SK-N-SH (cell line): ENCODE measurements at regions not wholly inside any gene's neighbourhood (a gene's known extent, or its start where the extent isn't known, plus 50 kb on each side); places are given as distances from the start of the nearest gene placed in this dataset.

Source experiments
- CTCF ChIA-PET: fragments of 300-600, 350-600 bp; formaldehyde crosslinking; extraction: SDS; loops from one replicate; lab custom pipeline; 2021; lab: Yijun Ruan, JAX
- POLR2A ChIA-PET: fragments of 350-600 bp; sonication (Branson Sonifier 250); formaldehyde crosslinking; extraction: SDS; loops from one replicate; lab custom pipeline; 2020; ENCODE audit warnings: antibody characterized with exemption, inconsistent platforms; lab: Yijun Ruan, JAX
- DNase-seq: peaks from one replicate; pipeline ENCODE4 v3.0.0; 2012
- H2AFZ ChIP-seq: fragments of 200-600 bp; sonication (generic); 2 replicates; pipeline ENCODE4 v1.8.1; 2016; ENCODE audit warnings: antibody characterized with exemption, mild to moderate bottlenecking, low read depth
- H3F3A ChIP-seq: fragments of 200-600 bp; sonication (generic); replicated peaks from 2 replicates; pipeline ENCODE3; 2016; ENCODE audit warnings: antibody characterized with exemption, mild to moderate bottlenecking; ENCODE audit not compliant: insufficient read depth
- H3K27ac ChIP-seq, 2 experiments: fragments of 200-500 bp in 1 of 2; fragments of 200-600 bp in 1 of 2; sonication (Bioruptor generic) in 1 of 2; sonication (generic), shearing (Covaris generic) in 1 of 2; 2 replicates each; pipeline versions ENCODE4 v1.5.1 to v1.6.1; 2014 to 2016; ENCODE audit warnings: low read depth in 2 of 2, inconsistent platforms in 1 of 2, low read length in 1 of 2, mild to moderate bottlenecking in 1 of 2, mixed read lengths in 1 of 2
- H3K27me3 ChIP-seq: fragments of 200-600 bp; sonication (generic), shearing (Covaris generic); 2 replicates; pipeline ENCODE4 v1.6.1; 2016; ENCODE audit warnings: mixed run types; ENCODE audit not compliant: insufficient read depth
- H3K36me3 ChIP-seq, 2 experiments: fragments of 200-500 bp in 1 of 2; fragments of 200-600 bp in 1 of 2; sonication (Bioruptor generic) in 1 of 2; sonication (generic) in 1 of 2; replicated peaks in 1 of 2; 2 replicates each; pipeline versions ENCODE3 to v1.5.1; 2014 to 2016; ENCODE audit warnings: low read length in 1 of 2, mild to moderate bottlenecking in 1 of 2; ENCODE audit not compliant: insufficient read depth in 2 of 2, control insufficient read depth in 1 of 2
- H3K4me1 ChIP-seq, 2 experiments: fragments of 200-500 bp in 1 of 2; fragments of 200-600 bp in 1 of 2; sonication (Bioruptor generic) in 1 of 2; sonication (generic), shearing (Covaris generic) in 1 of 2; 2 replicates each; pipeline versions ENCODE4 v1.5.1 to v1.6.1; 2014 to 2016; ENCODE audit warnings: low read depth in 1 of 2, low read length in 1 of 2, mixed run types in 1 of 2; ENCODE audit not compliant: insufficient read depth in 2 of 2, control insufficient read depth in 1 of 2
- H3K4me2 ChIP-seq: fragments of 200-600 bp; sonication (generic), shearing (Covaris generic); 2 replicates; pipeline ENCODE4 v1.6.1; 2017; ENCODE audit warnings: mixed run types
- H3K4me3 ChIP-seq, 2 experiments: fragments of 200-500 bp in 1 of 2; fragments of 200-600 bp in 1 of 2; sonication (Bioruptor generic) in 1 of 2; sonication (generic), shearing (Covaris generic) in 1 of 2; 2 replicates each; pipeline versions ENCODE4 v1.5.1 to v1.8.1; 2014 to 2016; ENCODE audit warnings: low read depth in 2 of 2, inconsistent platforms in 1 of 2, low read length in 1 of 2, mild to moderate bottlenecking in 1 of 2, mixed read lengths in 1 of 2, moderate library complexity in 1 of 2
- H3K79me2 ChIP-seq: fragments of 200-600 bp; sonication (generic); 2 replicates; pipeline ENCODE4 v1.8.1; 2017; ENCODE audit warnings: mild to moderate bottlenecking; ENCODE audit not compliant: insufficient read depth
- H3K9ac ChIP-seq: fragments of 200-600 bp; sonication (generic); 2 replicates; pipeline ENCODE4 v1.6.1; 2017; ENCODE audit warnings: mixed run types
- H3K9me2 ChIP-seq: fragments of 200-600 bp; sonication (generic); 2 replicates; pipeline ENCODE4 v1.6.1; 2017; ENCODE audit warnings: mixed run types
- H3K9me3 ChIP-seq: fragments of 200-600 bp; sonication (generic); 2 replicates; pipeline ENCODE4 v1.6.1; 2017; ENCODE audit warnings: mixed run types, mild to moderate bottlenecking, moderate library complexity
- H4K20me1 ChIP-seq: fragments of 200-600 bp; sonication (generic); 2 replicates; pipeline ENCODE4 v1.6.1; 2017; ENCODE audit warnings: mild to moderate bottlenecking, mixed run types; ENCODE audit not compliant: insufficient read depth
- FOSL2 ChIP-seq: IDR thresholded peaks from 2 replicates; pipeline ENCODE4 v1.4.0; 2012; ENCODE audit warnings: low read depth, mild to moderate bottlenecking, moderate library complexity, borderline replicate concordance
- FOXM1 ChIP-seq: IDR thresholded peaks from 2 replicates; pipeline ENCODE4 v1.4.0; 2012; ENCODE audit warnings: low read depth, mild to moderate bottlenecking
- GABPA ChIP-seq: IDR thresholded peaks from 2 replicates; pipeline ENCODE4 v1.4.0; 2012; ENCODE audit warnings: low read depth, mild to moderate bottlenecking
- JUND ChIP-seq: IDR thresholded peaks from 2 replicates; pipeline ENCODE4 v1.4.0; 2012
- NFIC ChIP-seq: IDR thresholded peaks from 2 replicates; pipeline ENCODE4 v1.4.0; 2012; ENCODE audit warnings: borderline replicate concordance
- RCOR1 ChIP-seq: fragments of 150-350 bp; IDR thresholded peaks from 2 replicates; pipeline ENCODE4 v1.6.1; 2017; ENCODE audit warnings: antibody characterized with exemption, low read length
- RFX5 ChIP-seq: IDR thresholded peaks from 2 replicates; pipeline ENCODE4 v1.6.1; 2012; ENCODE audit warnings: mild to moderate bottlenecking, improper control_type of control experiment, low read length
- SMC3 ChIP-seq: IDR thresholded peaks from 2 replicates; pipeline ENCODE4 v1.6.1; 2012; ENCODE audit warnings: low read depth, low read length, improper control_type of control experiment
- TCF12 ChIP-seq: IDR thresholded peaks from 2 replicates; pipeline ENCODE4 v1.4.0; 2012
- USF1 ChIP-seq: IDR thresholded peaks from 2 replicates; pipeline ENCODE4 v1.4.0; 2012; ENCODE audit warnings: low read depth, borderline replicate concordance
- USF2 ChIP-seq: fragments of 150-350 bp; IDR thresholded peaks from 2 replicates; pipeline ENCODE4 v1.6.1; 2017; ENCODE audit warnings: antibody characterized with exemption, low read length, low read depth, borderline replicate concordance
- YY1 ChIP-seq: IDR thresholded peaks from 2 replicates; pipeline ENCODE4 v1.4.0; 2012; ENCODE audit warnings: low read depth, mild to moderate bottlenecking
- WGBS: methylation state at CpG from one replicate; pipeline ENCODE4 v1.1.6; 2017; ENCODE audit warnings: low lambda C conversion rate; 5-methylcytosine and 5-hydroxymethylcytosine counted together
- TF ChIP-seq, protein P1 (sequence below): fragments of 150-350 bp; IDR thresholded peaks from 2 replicates; pipeline ENCODE4 v1.6.1; 2016; ENCODE audit warnings: mild to moderate bottlenecking, low read depth, low read length

DNA sequence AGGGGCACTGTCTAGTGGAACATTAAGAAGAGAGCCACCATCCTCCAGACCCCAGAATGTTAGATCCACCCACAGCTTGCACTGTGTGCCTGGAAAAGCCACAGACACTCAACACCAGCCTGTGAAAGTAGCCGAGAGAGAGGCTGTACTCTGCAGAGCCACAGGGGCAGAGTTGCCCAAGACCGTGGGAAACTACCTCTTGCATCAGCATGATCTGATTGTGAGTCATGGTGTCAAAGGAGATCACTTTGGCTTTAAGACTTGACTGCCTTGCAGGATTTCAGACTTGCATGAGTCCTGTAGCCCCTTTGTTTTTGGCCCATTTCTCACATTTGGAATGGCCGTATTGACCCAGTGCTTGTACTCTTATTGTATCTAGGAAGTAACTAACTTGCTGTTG lies 115.9 kb upstream of the CCDC179 start:
- Histone ChIP-seq H2AFZ (no peak overlapping the region), H3K9me2 (no peaks in the 10 kb centered on the region), H3K79me2 (no peaks in the 10 kb centered on the region), H3K9ac (no peak overlapping the region), H3K27ac (no peak overlapping the region), H3K27me3 (no peaks in the 10 kb centered on the region), H4K20me1 (no peaks in the 10 kb centered on the region), H3K4me3 (no peak overlapping the region), H3K4me1 (no peaks in the 10 kb centered on the region), H3F3A (no peaks in the 10 kb centered on the region), H3K9me3 (no peaks in the 10 kb centered on the region), H3K36me3 (no peaks in the 10 kb centered on the region), H3K4me2 (no peak overlapping the region)
- whole genome bisulfite sequencing: 58% methylated on average over 2 of the region's 3 CpGs
- ChIA-PET CTCF (no interaction called here), POLR2A (no interaction called here)
- DNase-seq: no peak
- TF ChIP-seq NFIC (no peak), FOXM1 (no peak), USF2 (no peak), USF1 (no peak), RCOR1 (no peak), RFX5 (no peak), YY1 (no peak)

DNA sequence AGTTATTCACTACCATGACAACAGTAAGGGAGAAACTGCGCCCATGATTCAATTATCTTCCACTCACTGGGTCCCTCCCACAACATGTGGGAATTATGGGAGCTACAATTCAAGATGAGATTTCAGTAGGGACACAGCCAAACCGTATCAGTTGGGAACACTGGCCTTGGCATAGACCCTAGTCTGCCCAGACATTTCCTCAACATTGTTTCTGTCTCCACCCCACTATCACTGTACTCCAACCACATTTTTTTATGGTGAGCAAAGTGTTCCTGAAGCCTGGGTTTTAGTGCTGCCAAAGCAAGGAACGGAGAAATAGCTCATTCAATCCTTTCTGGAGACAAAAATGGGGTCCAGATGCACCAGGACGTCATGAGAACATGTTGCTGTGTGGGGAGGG lies 122.6 kb upstream of the CCDC179 start:
- ChIA-PET CTCF (no interaction called here), POLR2A (no interaction called here)
- no peaks in the 10 kb centered on the region for H3K4me1 ChIP-seq
- H3K4me3 ChIP-seq: no peak overlapping the region
- no peak for TF ChIP-seq GABPA
- TF ChIP-seq, protein P1, sequence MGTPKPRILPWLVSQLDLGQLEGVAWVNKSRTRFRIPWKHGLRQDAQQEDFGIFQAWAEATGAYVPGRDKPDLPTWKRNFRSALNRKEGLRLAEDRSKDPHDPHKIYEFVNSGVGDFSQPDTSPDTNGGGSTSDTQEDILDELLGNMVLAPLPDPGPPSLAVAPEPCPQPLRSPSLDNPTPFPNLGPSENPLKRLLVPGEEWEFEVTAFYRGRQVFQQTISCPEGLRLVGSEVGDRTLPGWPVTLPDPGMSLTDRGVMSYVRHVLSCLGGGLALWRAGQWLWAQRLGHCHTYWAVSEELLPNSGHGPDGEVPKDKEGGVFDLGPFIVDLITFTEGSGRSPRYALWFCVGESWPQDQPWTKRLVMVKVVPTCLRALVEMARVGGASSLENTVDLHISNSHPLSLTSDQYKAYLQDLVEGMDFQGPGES: no peak
- no peak for TF ChIP-seq SMC3
- TF ChIP-seq YY1: no peak
- H3K4me2 ChIP-seq: no peak overlapping the region
- H3F3A ChIP-seq: no peaks in the 10 kb centered on the region
- DNase-seq: no peak
- no peak overlapping the region for H3K9ac ChIP-seq
- H4K20me1 ChIP-seq: no peaks in the 10 kb centered on the region
- H3K9me3 ChIP-seq: no peaks in the 10 kb centered on the region
- H3K79me2 ChIP-seq: no peaks in the 10 kb centered on the region
- H3K27ac ChIP-seq: no peak overlapping the region
- no peaks in the 10 kb centered on the region for H3K27me3 ChIP-seq
- H3K36me3 ChIP-seq: no peaks in the 10 kb centered on the region
- no peak overlapping the region for H2AFZ ChIP-seq
- WGBS: 17% methylated on average over 4 of the region's 4 CpGs
- no peaks in the 10 kb centered on the region for H3K9me2 ChIP-seq

DNA sequence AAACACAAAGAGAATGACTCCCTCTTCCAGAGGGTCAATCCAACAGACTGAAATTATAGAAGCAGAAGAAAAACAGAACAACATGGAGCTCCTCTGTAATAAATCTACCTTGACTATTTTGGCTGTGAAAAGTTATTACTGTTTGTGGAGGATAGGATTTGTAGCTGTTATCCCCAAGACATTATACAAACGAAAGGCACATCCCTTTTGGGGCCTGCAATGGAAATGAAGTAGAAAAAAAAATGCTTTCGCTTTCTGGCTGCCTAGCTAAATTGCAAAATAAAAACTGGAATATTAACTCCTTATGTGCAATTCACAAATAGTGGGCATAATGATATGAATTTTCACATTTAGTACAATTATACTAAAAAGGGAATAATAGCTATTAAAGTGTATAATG lies 123.8 kb upstream of the CCDC179 start:
- no peaks in the 10 kb centered on the region for H3K4me1 ChIP-seq
- ChIA-PET CTCF (no interaction called here), POLR2A (no interaction called here)
- no peaks in the 10 kb centered on the region for H3K9me2 ChIP-seq
- TF ChIP-seq FOSL2 (no peak), JUND (no peak), FOXM1 (no peak), GABPA (no peak), USF1 (no peak), TCF12 (no peak)
- H3K36me3 ChIP-seq: no peaks in the 10 kb centered on the region
- H3K9me3 ChIP-seq: no peaks in the 10 kb centered on the region
- no peaks in the 10 kb centered on the region for H4K20me1 ChIP-seq
- H3K27me3 ChIP-seq: no peaks in the 10 kb centered on the region
- no peak overlapping the region for H3K4me2 ChIP-seq
- no peak overlapping the region for H3K9ac ChIP-seq
- H2AFZ ChIP-seq: no peak overlapping the region
- H3K27ac ChIP-seq: no peak overlapping the region
- no peaks in the 10 kb centered on the region for H3F3A ChIP-seq
- no peaks in the 10 kb centered on the region for H3K79me2 ChIP-seq
- no peak overlapping the region for H3K4me3 ChIP-seq
- no peak for DNase-seq
- WGBS: 25% methylated on average over 2 of the region's 2 CpGs
